Mesendoderm (in vitro differentiated cells): ENCODE measurements at regions not wholly inside any gene's neighbourhood (a gene's known extent, or its start where the extent isn't known, plus 50 kb on each side); places are given as distances from the start of the nearest gene placed in this dataset.

Source experiments
- DNase-seq: peaks from one replicate; pipeline ENCODE4 v3.0.0; 2013
- H2AK5ac ChIP-seq: 2 replicates; pipeline ENCODE4 v1.6.1; 2013; ENCODE audit warnings: low read length, inconsistent platforms
- H2BK120ac ChIP-seq: 2 replicates; pipeline ENCODE4 v1.6.1; 2013; ENCODE audit warnings: low read depth, mild to moderate bottlenecking, low read length, moderate library complexity, mixed read lengths
- H2BK15ac ChIP-seq: replicated peaks from 2 replicates; pipeline ENCODE4 v1.6.1; 2013; ENCODE audit warnings: low read depth, mild to moderate bottlenecking, moderate library complexity
- H2BK5ac ChIP-seq: 2 replicates; pipeline ENCODE4 v1.6.1; 2013; ENCODE audit warnings: low read length, inconsistent platforms
- H3K18ac ChIP-seq: 2 replicates; pipeline ENCODE4 v1.6.1; 2013; ENCODE audit warnings: mild to moderate bottlenecking, low read length, mixed read lengths
- H3K23ac ChIP-seq: one replicate; pipeline ENCODE4 v1.6.1; 2013; ENCODE audit warnings: low read length
- H3K27ac ChIP-seq: 2 replicates; pipeline ENCODE4 v1.5.1; 2013; ENCODE audit warnings: low read depth, mild to moderate bottlenecking, inconsistent platforms, low read length, moderate library complexity
- H3K27me3 ChIP-seq: 2 replicates; pipeline ENCODE4 v1.6.1; 2013; ENCODE audit warnings: low read length, control low read depth, mild to moderate bottlenecking, inconsistent platforms; ENCODE audit not compliant: insufficient read depth, poor library complexity
- H3K36me3 ChIP-seq: 2 replicates; pipeline ENCODE4 v1.6.1; 2013; ENCODE audit warnings: low read length, inconsistent platforms; ENCODE audit not compliant: control insufficient read depth, insufficient read depth
- H3K4ac ChIP-seq: one replicate; pipeline ENCODE4 v1.6.1; 2013; ENCODE audit warnings: low read depth, mild to moderate bottlenecking, low read length, moderate library complexity
- H3K4me1 ChIP-seq: 2 replicates; pipeline ENCODE4 v1.6.1; 2013; ENCODE audit warnings: low read depth, low read length, inconsistent platforms; ENCODE audit not compliant: control insufficient read depth
- H3K4me2 ChIP-seq: 2 replicates; pipeline ENCODE4 v1.6.1; 2013; ENCODE audit warnings: low read length
- H3K4me3 ChIP-seq: 2 replicates; pipeline ENCODE4 v1.5.1; 2013; ENCODE audit warnings: mild to moderate bottlenecking, low read length
- H3K56ac ChIP-seq: one replicate; pipeline ENCODE4 v1.6.1; 2013; ENCODE audit warnings: low read length
- H3K79me1 ChIP-seq: 2 replicates; pipeline ENCODE4 v1.6.1; 2013; ENCODE audit warnings: low read length, inconsistent platforms
- H3K79me2 ChIP-seq: 2 replicates; pipeline ENCODE4 v1.6.1; 2013; ENCODE audit warnings: mild to moderate bottlenecking, low read length; ENCODE audit not compliant: control insufficient read depth, insufficient read depth
- H3K9ac ChIP-seq: 2 replicates; pipeline ENCODE4 v1.6.1; 2013; ENCODE audit warnings: low read length, inconsistent platforms
- H4K5ac ChIP-seq: one replicate; pipeline ENCODE4 v1.6.1; 2013; ENCODE audit warnings: low read length
- H4K8ac ChIP-seq: one replicate; pipeline ENCODE4 v1.6.1; 2013; ENCODE audit warnings: low read depth, mild to moderate bottlenecking, control low read depth, low read length, moderate library complexity
- WGBS: extraction: QIAGEN DNeasy Blood & Tissue Kit; methylation state at CpG from one replicate; pipeline ENCODE4 v1.1.7; 2013; ENCODE audit warnings: low lambda C conversion rate, missing lambda C conversion rate; ENCODE audit not compliant: insufficient coverage; ENCODE audit errors: extremely low coverage; 5-methylcytosine and 5-hydroxymethylcytosine counted together

DNA sequence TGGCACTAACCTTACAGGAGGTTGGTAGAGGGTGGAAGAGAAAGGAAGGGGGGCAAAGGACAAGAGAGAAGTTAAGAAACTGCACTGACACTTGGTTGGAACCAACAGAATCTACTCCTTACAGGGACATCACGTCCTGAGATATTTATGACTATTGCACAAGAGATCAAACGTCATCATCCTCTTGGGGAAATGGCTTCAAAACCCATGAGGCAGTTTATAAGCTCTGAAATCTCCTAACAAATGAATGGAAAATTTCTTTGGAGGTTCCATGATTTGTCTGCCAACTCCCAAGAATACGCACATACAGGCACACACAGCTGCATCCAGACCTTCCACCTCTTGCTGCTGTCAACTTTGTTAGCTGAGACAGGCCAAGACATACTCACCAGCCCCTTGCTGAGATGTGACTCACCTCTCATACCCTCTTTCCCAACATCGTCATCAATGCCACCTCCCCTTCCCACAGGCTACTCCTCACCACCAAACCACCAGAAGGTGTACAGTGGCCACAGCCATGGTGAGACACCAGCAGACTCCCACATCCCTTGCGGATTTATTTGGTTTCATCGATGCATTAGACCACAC lies 135.5 kb downstream of the SETD4 start:
- no peak for DNase-seq
- Histone ChIP-seq H3K27me3 (no peaks in the 10 kb centered on the region), H3K56ac (no peak overlapping the region), H3K4me3 (no peak overlapping the region), H3K18ac (no peak overlapping the region), H3K4me1 (no peaks in the 10 kb centered on the region), H2BK5ac (no peak overlapping the region), H4K8ac (no peak overlapping the region), H2BK15ac (no peak overlapping the region), H4K5ac (no peak overlapping the region), H3K79me1 (no peaks in the 10 kb centered on the region), H3K79me2 (no peaks in the 10 kb centered on the region), H2BK120ac (no peak overlapping the region), H3K23ac (no peak overlapping the region), H3K4ac (no peak overlapping the region), H2AK5ac (no peak overlapping the region), H3K4me2 (no peak overlapping the region), H3K36me3 (no peaks in the 10 kb centered on the region), H3K9ac (no peak overlapping the region), H3K27ac (no peak overlapping the region)
- whole genome bisulfite sequencing = no CpG with 5 or more reads among the region's 6 CpGs

DNA sequence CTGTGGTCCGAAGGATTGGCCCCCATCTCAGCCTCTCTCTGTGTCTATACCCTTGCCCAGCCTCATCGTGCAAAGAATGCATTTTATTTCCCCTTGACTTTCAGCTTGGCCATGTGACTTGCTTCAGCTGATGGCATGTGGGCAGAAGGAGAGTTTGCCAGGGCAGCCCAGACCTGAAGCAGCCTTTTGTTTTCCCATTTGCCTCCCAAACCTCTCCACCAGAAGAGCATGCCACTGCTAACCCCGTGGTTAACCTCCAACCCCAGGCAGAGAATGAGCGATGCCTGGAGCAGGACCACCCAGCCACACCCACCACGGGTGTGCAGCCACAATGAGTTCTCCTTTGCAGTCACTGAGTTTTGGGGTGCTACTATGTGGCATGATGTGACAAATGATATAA lies 136.4 kb downstream of the SETD4 start:
- WGBS = no CpG with 5 or more reads among the region's 5 CpGs

DNA sequence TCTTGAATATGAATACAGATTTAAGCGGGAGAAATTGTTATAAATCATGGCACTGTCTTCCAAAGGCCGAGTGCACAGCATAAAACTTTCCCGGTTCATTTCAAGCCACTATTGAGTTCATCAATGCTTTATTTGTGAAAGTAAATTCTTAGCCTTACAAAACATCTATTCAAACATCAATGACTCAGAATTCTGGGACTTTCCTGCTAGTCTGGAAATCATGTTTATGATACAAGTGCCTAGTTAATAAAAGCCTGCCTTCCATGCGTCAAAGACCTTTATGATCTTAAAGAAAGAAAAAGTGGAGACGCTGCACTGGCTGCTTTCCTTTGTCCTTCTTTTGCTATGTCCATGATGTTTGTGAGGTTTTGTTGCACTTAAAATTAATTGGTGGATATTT lies 137.7 kb downstream of the SETD4 start:
- WGBS = no CpG with 5 or more reads among the region's 5 CpGs

More for the DNA sequence above, 136.4 kb downstream of the SETD4 start:
- Histone ChIP-seq H3K4me3 (no peak overlapping the region), H3K18ac (no peak overlapping the region), H3K56ac (no peak overlapping the region), H2BK120ac (no peak overlapping the region), H4K8ac (no peak overlapping the region), H4K5ac (no peak overlapping the region), H3K4me1 (no peaks in the 10 kb centered on the region), H3K79me1 (no peaks in the 10 kb centered on the region), H2AK5ac (no peak overlapping the region), H3K36me3 (no peaks in the 10 kb centered on the region), H3K79me2 (no peaks in the 10 kb centered on the region), H3K4ac (no peak overlapping the region), H2BK15ac (no peak overlapping the region), H3K27ac (no peak overlapping the region), H3K27me3 (no peaks in the 10 kb centered on the region), H3K23ac (no peak overlapping the region), H2BK5ac (no peak overlapping the region), H3K4me2 (no peak overlapping the region), H3K9ac (no peak overlapping the region)
- DNase-seq = no peak

DNA sequence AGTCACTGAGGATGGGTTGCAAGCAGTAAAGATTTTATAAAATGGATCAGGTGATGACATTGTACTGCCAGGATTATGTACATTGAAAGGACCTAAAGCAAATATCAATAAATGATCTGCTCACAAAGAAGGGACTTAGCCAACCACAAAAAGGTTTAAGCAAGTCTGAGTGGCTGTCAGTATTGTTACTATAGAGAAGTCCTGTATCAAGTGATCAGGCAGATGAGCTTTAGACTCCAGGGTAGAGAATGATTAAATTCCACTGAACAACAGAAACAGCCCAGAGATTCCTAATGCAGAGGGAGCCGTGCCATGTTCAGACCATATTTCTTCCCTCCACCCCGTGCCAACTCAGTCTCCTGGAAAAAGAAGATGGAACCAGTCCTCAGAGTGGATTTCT lies 138.9 kb downstream of the SETD4 start:
- no CpG with 5 or more reads among the region's 2 CpGs for WGBS
- Histone ChIP-seq H3K18ac (no peak overlapping the region), H3K9ac (no peak overlapping the region), H3K27ac (no peak overlapping the region), H4K5ac (no peak overlapping the region), H3K56ac (no peak overlapping the region), H3K4ac (no peak overlapping the region), H3K4me3 (no peak overlapping the region), H3K79me1 (no peaks in the 10 kb centered on the region), H2BK5ac (no peak overlapping the region), H2AK5ac (no peak overlapping the region), H4K8ac (no peak overlapping the region), H3K23ac (no peak overlapping the region), H3K79me2 (no peaks in the 10 kb centered on the region), H3K27me3 (no peaks in the 10 kb centered on the region), H2BK15ac (no peak overlapping the region), H3K4me2 (no peak overlapping the region), H3K36me3 (no peaks in the 10 kb centered on the region), H3K4me1 (no peaks in the 10 kb centered on the region), H2BK120ac (no peak overlapping the region)
- DNase-seq = no peak

More for the DNA sequence above, 137.7 kb downstream of the SETD4 start:
- H2BK120ac ChIP-seq = no peak overlapping the region
- H3K4me2 ChIP-seq = no peak overlapping the region
- no peak overlapping the region for H2BK5ac ChIP-seq
- no peak overlapping the region for H2AK5ac ChIP-seq
- H3K27ac ChIP-seq = no peak overlapping the region
- H3K27me3 ChIP-seq = no peaks in the 10 kb centered on the region
- H3K9ac ChIP-seq = no peak overlapping the region
- no peaks in the 10 kb centered on the region for H3K4me1 ChIP-seq
- no peak overlapping the region for H3K4ac ChIP-seq
- H3K56ac ChIP-seq = no peak overlapping the region
- no peaks in the 10 kb centered on the region for H3K79me1 ChIP-seq
- H4K5ac ChIP-seq = no peak overlapping the region
- H3K36me3 ChIP-seq = no peaks in the 10 kb centered on the region
- H3K18ac ChIP-seq = no peak overlapping the region
- no peaks in the 10 kb centered on the region for H3K79me2 ChIP-seq
- no peak overlapping the region for H3K4me3 ChIP-seq
- H3K23ac ChIP-seq = no peak overlapping the region
- H2BK15ac ChIP-seq = no peak overlapping the region
- H4K8ac ChIP-seq = no peak overlapping the region
- no peak for DNase-seq

DNA sequence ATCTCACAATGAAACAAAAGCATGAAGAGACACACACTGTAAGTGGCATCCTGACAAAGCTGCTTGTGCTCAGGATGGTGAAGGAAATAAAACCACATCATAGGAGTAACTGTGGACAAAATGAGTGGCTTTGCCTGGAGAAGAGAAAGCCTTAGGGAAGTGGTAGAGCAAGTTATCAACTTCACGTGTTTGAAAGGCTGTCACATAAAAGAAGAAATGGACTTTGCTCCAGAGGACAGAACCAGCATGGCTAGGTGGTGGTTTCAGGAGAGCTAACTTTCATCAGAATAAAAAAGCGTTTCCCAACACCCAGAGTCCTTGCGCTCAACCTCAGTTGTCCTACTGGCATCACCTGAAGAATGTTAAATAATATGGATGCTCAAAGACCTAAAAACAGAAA lies 139.9 kb downstream of the SETD4 start:
- H3K4ac ChIP-seq = no peak overlapping the region
- no peak overlapping the region for H2BK15ac ChIP-seq
- H3K23ac ChIP-seq = no peak overlapping the region
- H2BK120ac ChIP-seq = no peak overlapping the region
- H3K4me2 ChIP-seq = no peak overlapping the region
- H2AK5ac ChIP-seq = no peak overlapping the region
- no peak overlapping the region for H4K5ac ChIP-seq
- no peak overlapping the region for H4K8ac ChIP-seq
- H3K27ac ChIP-seq = no peak overlapping the region
- no peak overlapping the region for H3K18ac ChIP-seq
- H3K79me2 ChIP-seq = no peaks in the 10 kb centered on the region
- no peaks in the 10 kb centered on the region for H3K27me3 ChIP-seq
- no CpG with 5 or more reads among the region's 3 CpGs for WGBS
- no peak overlapping the region for H2BK5ac ChIP-seq
- no peak overlapping the region for H3K4me3 ChIP-seq
- H3K36me3 ChIP-seq = no peaks in the 10 kb centered on the region
- H3K4me1 ChIP-seq = no peaks in the 10 kb centered on the region
- no peak overlapping the region for H3K9ac ChIP-seq
- no peak for DNase-seq
- H3K56ac ChIP-seq = no peak overlapping the region
- H3K79me1 ChIP-seq = no peaks in the 10 kb centered on the region

DNA sequence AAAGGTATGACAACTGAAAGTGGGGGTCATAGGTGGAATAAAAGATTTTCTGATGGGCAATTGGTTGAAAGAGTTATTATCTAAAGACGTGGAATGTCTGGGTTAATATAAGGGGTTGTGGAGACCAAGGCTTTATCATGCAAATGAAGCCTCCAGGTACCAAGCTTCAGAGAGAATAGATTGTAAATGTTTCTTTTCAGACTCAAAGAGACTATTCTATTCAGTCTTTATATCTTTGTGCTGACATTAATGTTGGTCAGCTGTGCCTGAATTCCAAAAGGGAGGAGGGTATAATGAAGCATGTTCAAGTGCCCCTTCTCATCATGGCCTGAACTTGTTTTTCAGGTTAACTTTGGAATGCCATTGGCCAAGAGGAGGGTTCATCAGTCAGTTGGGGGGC lies 145.3 kb downstream of the SETD4 start:
- Histone ChIP-seq H4K8ac (no peak overlapping the region), H3K79me1 (no peaks in the 10 kb centered on the region), H3K79me2 (no peaks in the 10 kb centered on the region), H3K18ac (no peak overlapping the region), H3K4ac (no peak overlapping the region), H3K9ac (no peak overlapping the region), H2AK5ac (no peak overlapping the region), H2BK120ac (no peak overlapping the region), H3K27me3 (no peaks in the 10 kb centered on the region), H3K4me3 (no peak overlapping the region), H3K27ac (no peak overlapping the region), H2BK15ac (no peak overlapping the region), H3K4me1 (no peaks in the 10 kb centered on the region), H3K36me3 (no peaks in the 10 kb centered on the region), H3K56ac (no peak overlapping the region), H2BK5ac (no peak overlapping the region), H3K4me2 (no peak overlapping the region), H4K5ac (no peak overlapping the region), H3K23ac (no peak overlapping the region)
- no CpG with 5 or more reads among the region's 1 CpG for WGBS
- DNase-seq = no peak
